GM23248 (cell line): ENCODE measurements at regions not wholly inside any gene's neighbourhood (a gene's known extent, or its start where the extent isn't known, plus 50 kb on each side); places are given as distances from the start of the nearest gene placed in this dataset.

Experiments used
- EZH2 ChIP-seq: fragments of 200-600 bp; sonication (generic); IDR thresholded peaks from 2 replicates; pipeline ENCODE4 v1.6.1; 2018; ENCODE audit warnings: antibody characterized with exemption, mild to moderate bottlenecking; ENCODE audit not compliant: insufficient read depth, poor library complexity, severe bottlenecking
- EZH2phosphoT487 ChIP-seq: fragments of 200-600 bp; sonication (generic); IDR thresholded peaks from 2 replicates; pipeline ENCODE4 v1.6.1; 2018; ENCODE audit warnings: antibody characterized with exemption, moderate library complexity, mild to moderate bottlenecking, low read depth; ENCODE audit not compliant: insufficient read depth

- TF ChIP-seq EZH2 (no peak), EZH2phosphoT487 (no peak)
Measured at GRCh38 chr9:107712390-107712789, 222.8 kb upstream of the KLF4 start.
